ENCODE measurements at regions not wholly inside any gene's neighbourhood (a gene's known extent, or its start where the extent isn't known, plus 50 kb on each side); places are given as distances from the start of the nearest gene placed in this dataset.
"Not testable (repeated sequence)": the region's sequence is repeated elsewhere in the genome, so short reads cannot be mapped to it uniquely, and the experiment has no call there.

GRCh38 chr5:124894541-124894940 lies 148.1 kb upstream of the ZNF608 start:
- no peak for DNase-seq (ENCODE audit: low spot score)

DNA sequence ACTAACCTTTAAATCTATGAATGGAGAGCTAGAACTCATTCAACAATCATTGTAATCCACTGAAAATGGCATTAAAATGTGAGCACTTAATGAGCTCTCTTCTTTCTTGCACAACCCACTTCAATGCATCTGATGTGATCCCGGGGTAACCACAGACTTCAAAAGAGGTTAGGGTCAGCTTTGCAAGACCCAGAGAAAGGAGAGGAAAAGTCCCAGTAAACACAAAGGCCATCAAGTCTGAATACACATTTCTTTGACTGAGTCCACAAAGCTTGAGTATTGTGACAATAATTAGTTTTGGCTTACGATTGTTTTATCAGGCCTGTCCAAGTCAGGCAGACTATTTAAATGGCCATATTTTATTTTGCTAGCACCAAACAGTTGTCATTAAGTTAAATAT lies 148.8 kb upstream of the ZNF608 start:
- DNase-seq (ENCODE audit: low spot score), result no peak

GRCh38 chr5:124901081-124901480 lies 154.6 kb upstream of the ZNF608 start:
- no peak for DNase-seq (ENCODE audit: low spot score)

GRCh38 chr5:124902097-124902821 lies 155.8 kb upstream of the ZNF608 start:
- DNase-seq (ENCODE audit: low spot score), result peak; percentile 45

DNA sequence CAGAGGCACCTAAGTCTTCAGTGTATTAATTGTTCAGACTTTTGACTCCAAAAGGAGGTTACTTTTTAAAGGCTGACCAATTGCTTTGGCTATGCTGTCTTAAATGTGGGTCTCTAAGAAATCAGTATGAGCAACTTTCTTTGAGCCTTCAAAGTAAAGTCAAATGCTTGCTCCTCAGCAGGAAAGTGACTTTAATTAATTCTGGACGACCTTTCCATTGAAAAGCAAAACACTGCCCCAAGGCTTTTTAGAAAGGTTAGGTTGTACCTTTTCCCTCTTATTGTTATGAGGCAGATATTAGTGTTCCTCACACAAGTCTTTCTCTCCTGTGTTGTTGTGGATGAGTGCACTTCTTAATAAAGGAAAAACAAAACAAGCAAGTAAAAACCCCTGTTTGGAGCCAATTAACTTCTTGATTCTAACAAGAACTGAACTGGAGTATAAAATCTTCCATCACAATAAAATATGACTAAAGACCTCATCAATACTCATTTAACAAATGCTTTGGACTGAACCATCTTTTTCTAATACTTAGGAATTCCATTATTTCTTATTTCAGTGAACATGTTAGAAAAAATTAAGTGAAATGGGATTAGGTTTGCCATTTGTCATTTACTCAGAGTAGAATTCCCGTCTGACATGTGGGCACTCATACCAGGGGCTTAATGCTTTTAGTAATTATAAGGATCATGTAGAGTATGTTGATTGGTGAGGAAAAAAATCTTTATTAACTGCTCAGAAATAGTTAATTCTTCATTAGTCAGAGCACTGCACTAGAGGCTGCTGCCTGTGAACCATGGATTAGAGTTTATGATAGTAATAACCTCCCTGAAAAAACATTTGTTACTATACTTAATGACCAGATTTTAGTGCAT lies 159.1 kb upstream of the ZNF608 start:
- DNase-seq (ENCODE audit: low spot score), result no peak

GRCh38 chr5:124906339-124907097 lies 160.1 kb upstream of the ZNF608 start:
- peak; percentile 72 for DNase-seq (ENCODE audit: low spot score)

DNA sequence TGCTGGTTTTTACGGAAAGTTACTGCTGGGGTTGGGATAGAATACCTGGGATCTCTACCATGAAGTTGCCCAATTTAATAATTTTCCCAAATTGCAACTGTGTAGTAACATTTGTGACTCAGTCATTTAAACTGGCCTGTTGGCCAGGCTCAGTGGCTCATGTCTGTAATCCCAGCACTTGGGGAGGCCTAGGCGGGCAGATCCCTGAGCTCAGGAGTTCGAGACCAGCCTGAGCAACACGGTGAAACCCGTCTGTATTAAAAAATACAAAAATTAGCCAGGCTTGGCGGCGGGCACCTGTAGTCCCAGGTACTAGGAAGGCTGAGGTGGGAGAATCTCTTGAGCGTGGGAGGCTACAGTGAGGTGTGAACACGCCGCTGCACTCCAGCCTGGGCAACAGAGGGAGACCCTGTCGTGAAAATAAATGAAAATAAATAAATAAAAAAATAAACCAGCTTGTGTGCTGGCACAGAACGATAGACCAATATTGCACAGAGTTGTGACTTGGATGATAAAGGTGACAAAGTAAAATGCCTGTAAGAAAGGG lies 160.7 kb upstream of the ZNF608 start:
- no peak for DNase-seq (ENCODE audit: low spot score)

- DNase-seq (ENCODE audit: low spot score), result peak; percentile 57
Observed at GRCh38 chr5:124908581-124909451, 162.4 kb upstream of the ZNF608 start.

GRCh38 chr5:124909734-124910133 lies 163.3 kb upstream of the ZNF608 start:
- DNase-seq (ENCODE audit: low spot score), result peak; percentile 34

GRCh38 chr5:124910354-124911016 lies 164.0 kb upstream of the ZNF608 start:
- DNase-seq (ENCODE audit: low spot score), result no peak

- DNase-seq (ENCODE audit: low spot score), result no peak
Observed at GRCh38 chr5:124912638-124913328, 166.3 kb upstream of the ZNF608 start.

GRCh38 chr5:124913329-124913653 lies 166.9 kb upstream of the ZNF608 start:
- DNase-seq (ENCODE audit: low spot score), result no peak

GRCh38 chr5:124916313-124916712 lies 169.9 kb upstream of the ZNF608 start:
- not testable (repeated sequence) for DNase-seq (ENCODE audit: low spot score)

GRCh38 chr5:124918618-124919017 lies 172.2 kb upstream of the ZNF608 start:
- DNase-seq (ENCODE audit: low spot score), result no peak

GRCh38 chr5:124919076-124919475 lies 172.6 kb upstream of the ZNF608 start:
- DNase-seq (ENCODE audit: low spot score), result no peak

GRCh38 chr5:124919747-124920525 lies 173.5 kb upstream of the ZNF608 start:
- no peak for DNase-seq (ENCODE audit: low spot score)

DNA sequence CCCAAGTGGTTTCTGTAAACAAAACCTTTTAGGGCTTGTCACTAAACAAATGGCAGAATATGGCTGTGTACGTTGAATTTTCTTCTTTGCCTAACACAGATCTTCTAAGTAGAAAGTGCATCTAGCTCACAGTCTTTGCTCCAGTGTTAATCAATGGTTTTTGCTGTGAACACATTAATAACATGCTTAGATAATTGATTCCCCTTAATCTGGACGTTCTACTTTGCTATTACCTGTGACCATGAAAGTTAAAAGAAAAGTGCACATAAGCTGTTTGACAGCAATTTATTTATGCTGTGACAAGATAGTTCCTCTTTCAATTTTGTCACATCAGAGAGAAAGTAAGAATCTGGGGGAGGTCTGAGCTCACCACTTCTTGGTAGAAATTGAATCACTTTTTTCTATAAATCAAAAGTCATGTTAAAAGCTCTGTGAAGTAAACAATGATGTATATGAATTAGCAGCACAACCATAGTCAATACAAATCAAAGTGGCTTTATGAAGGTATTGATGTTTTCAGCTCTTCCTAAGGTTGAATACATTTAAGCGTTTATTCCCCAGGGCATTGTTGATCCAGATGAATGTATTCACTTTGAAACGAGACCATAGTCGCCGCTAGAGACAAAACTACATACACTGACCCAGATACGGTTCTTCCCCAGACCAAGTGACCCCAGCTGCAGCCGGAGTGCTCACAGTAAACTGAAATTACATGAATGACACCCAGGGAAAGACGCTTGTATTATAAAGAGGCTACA lies 174.6 kb upstream of the ZNF608 start:
- no peak for DNase-seq (ENCODE audit: low spot score)

GRCh38 chr5:124921694-124922093 lies 175.3 kb upstream of the ZNF608 start:
- no peak for DNase-seq (ENCODE audit: low spot score)

All from umbilical cord (tissue), 1 donor.